Ovary (tissue), 7 donors: ENCODE measurements at regions not wholly inside any gene's neighbourhood (a gene's known extent, or its start where the extent isn't known, plus 50 kb on each side); places are given as distances from the start of the nearest gene placed in this dataset.

Experiments used
- DNase-seq, 5 donors: peaks; one replicate each; pipeline ENCODE4 v3.0.0-alpha.2; 2019 to 2020
- H3K27ac ChIP-seq, 2 donors: fragments of 200-600 bp; one replicate each; pipeline versions ENCODE4 v1.5.1 to v1.8.0; 2019 to 2022
- H3K27me3 ChIP-seq: fragments of 200-600 bp; one replicate; pipeline ENCODE4 v1.8.0; 2022
- H3K36me3 ChIP-seq: fragments of 200-600 bp; sonication (generic); one replicate; pipeline ENCODE4 v1.5.1; 2019
- H3K4me1 ChIP-seq: one replicate; pipeline ENCODE4 v1.8.1; 2013; ENCODE audit warnings: mild to moderate bottlenecking, moderate library complexity; ENCODE audit not compliant: insufficient read depth
- H3K4me3 ChIP-seq: fragments of 200-600 bp; sonication (generic); one replicate; pipeline ENCODE4 v1.5.1; 2017
- H3K9me3 ChIP-seq, 2 donors: fragments of 200-600 bp in 1 of 2; sonication (generic) in 1 of 2; one replicate each; pipeline versions ENCODE4 v1.5.1 to v1.8.1; 2013 to 2019; ENCODE audit warnings: mild to moderate bottlenecking in 1 of 2, moderate library complexity in 1 of 2
- EP300 ChIP-seq: sonication (generic); formaldehyde crosslinking; IDR thresholded peaks from one replicate; pipeline ENCODE4 v1.6.1; 2017; ENCODE audit warnings: antibody characterized with exemption
- POLR2A ChIP-seq: fragments of 450-650 bp; IDR thresholded peaks from one replicate; pipeline ENCODE4 v1.6.1; 2017; ENCODE audit warnings: antibody characterized with exemption, mild to moderate bottlenecking, moderate library complexity
- WGBS, 3 donors: extraction: QIAGEN DNeasy Blood & Tissue Kit in 1 of 3; methylation state at CpG; one replicate each; pipeline versions ENCODE4 v1.1.5 to v1.1.7; 2013 to 2017; 5-methylcytosine and 5-hydroxymethylcytosine counted together
- intact Hi-C, 4 donors: fragments of 100-400 bp; cut with DNase I; formaldehyde crosslinking; loops; one replicate each; pipeline versions ENCODE4 v1.11.0 to v1.15.1; 2022 to 2023
- TF ChIP-seq, protein P1 (sequence below), 3 donors: fragments of 450-650 bp in 2 of 3; fragments of 200-600 bp in 1 of 3; IDR thresholded peaks; one replicate each; pipeline versions ENCODE4 v1.5.1 to v1.8.0; 2016 to 2022; ENCODE audit warnings: antibody characterized with exemption in 3 of 3, mild to moderate bottlenecking in 1 of 3
- donor health status: DM: no; HTN: no; CAD: no; lungs with moderate emphysema.
- donor health status: DM: no; HTN: no; CAD: no.
- donor health status: Bipolar disorder and iron deficiency.
- donor health status: DM: no; HTN: no; CAD: no.
- donor health status: DM: yes; HTN: yes; CAD: no.

DNA sequence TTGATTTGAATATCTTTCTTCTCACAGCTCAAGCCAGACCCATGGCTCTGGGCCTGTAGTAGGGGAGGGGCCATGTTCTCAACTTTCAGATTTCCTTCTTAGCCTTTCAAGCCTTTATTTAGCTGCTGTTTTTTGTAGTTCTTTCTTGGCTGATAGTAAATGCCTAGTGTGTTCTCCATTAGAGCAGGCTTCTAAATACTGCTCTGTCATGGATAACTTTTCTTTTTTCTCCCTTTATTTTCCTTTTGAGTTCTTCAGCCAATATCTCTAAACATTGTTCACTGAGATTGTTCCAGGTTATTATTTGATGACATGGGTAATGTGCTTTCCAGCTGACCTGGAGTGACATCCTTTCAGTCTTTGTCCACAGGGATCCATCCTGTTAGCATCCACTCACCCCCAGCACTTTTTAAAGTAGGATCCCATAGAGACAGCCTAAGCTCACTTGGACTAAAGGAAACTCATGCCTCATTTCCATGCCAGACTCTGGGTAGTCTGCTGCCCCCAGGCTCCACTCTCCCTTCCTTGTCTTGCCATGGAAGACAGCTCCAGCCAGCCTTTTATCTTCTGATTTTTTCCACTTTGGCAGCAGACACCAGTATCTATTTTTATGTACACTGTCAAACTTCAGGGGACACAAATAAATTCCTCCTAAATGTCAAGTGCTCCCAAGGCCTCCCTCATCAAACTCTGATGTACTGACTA, 645.6 kb downstream of the RNF144B start:
- Histone ChIP-seq H3K9me3 (no peaks in the 10 kb centered on the region), H3K36me3 (no peaks in the 10 kb centered on the region), H3K4me3 (no peak overlapping the region), H3K27ac (no peak overlapping the region), H3K27me3 (no peaks in the 10 kb centered on the region), H3K4me1 (peaks cover 5% of the 10 kb centered on the region)
- no peak for DNase-seq
- intact Hi-C loops: no loop called here
- TF ChIP-seq EP300 (no peak), POLR2A (no peak)
- TF ChIP-seq, protein P1, sequence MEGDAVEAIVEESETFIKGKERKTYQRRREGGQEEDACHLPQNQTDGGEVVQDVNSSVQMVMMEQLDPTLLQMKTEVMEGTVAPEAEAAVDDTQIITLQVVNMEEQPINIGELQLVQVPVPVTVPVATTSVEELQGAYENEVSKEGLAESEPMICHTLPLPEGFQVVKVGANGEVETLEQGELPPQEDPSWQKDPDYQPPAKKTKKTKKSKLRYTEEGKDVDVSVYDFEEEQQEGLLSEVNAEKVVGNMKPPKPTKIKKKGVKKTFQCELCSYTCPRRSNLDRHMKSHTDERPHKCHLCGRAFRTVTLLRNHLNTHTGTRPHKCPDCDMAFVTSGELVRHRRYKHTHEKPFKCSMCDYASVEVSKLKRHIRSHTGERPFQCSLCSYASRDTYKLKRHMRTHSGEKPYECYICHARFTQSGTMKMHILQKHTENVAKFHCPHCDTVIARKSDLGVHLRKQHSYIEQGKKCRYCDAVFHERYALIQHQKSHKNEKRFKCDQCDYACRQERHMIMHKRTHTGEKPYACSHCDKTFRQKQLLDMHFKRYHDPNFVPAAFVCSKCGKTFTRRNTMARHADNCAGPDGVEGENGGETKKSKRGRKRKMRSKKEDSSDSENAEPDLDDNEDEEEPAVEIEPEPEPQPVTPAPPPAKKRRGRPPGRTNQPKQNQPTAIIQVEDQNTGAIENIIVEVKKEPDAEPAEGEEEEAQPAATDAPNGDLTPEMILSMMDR (IDR thresholded peaks at IDR 0.05): no peak

DNA sequence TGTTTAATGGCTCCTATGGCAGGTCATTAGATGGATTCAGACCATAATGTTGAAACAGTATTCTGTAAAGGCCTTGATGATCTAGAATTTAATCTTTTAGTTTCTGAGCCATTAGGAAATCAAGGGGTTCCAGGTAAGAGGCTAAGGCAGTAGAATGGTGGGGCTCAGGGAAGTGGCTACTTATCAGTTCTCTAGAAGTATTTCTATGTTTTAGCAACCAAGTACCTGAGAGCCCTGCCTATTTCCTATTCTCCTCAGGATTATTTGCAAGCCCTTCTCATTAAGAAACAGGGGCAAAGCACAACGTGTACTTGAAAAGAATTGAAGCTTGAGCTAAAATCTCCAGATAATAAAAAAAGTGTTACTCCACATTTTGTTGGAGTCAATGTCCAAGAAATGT, 646.5 kb downstream of the RNF144B start:
- H3K27me3 ChIP-seq: no peaks in the 10 kb centered on the region
- no peak overlapping the region for H3K4me3 ChIP-seq
- no peaks in the 10 kb centered on the region for H3K36me3 ChIP-seq
- no peaks in the 10 kb centered on the region for H3K9me3 ChIP-seq
- H3K27ac ChIP-seq: no peak overlapping the region
- TF ChIP-seq EP300: no peak
- TF ChIP-seq POLR2A: no peak
- TF ChIP-seq, protein P1 (IDR thresholded peaks at IDR 0.05): no peak
- H3K4me1 ChIP-seq: peaks cover 5% of the 10 kb centered on the region
- WGBS, 3 donors: 46 to 54% (median 52%) methylated on average over 1 of the region's 1 CpG
- DNase-seq: no peak
- intact Hi-C loops: no loop called here

DNA sequence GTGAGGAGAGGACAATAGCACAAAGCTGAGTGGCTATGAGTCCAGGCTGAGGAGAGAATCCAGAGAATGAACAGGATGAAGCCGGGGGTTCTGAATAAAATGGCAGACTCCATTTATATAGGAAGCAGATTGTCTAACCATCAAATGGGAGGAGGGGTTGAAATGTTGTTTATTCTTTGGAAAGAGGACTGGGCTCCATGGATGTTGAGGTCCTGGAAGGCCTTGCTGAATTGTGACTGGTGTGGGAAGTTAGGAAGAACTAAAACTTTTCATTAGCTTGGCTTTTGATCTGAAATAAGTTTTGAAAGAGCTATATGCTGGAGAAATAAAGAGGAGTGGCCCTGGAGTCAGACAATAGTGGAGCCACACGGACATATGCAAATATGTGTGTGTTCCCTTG, 647.8 kb downstream of the RNF144B start:
- Histone ChIP-seq H3K9me3 (no peaks in the 10 kb centered on the region), H3K4me3 (no peak overlapping the region), H3K4me1 (peaks cover 5% of the 10 kb centered on the region), H3K36me3 (no peaks in the 10 kb centered on the region), H3K27me3 (no peaks in the 10 kb centered on the region), H3K27ac (no peak overlapping the region)
- intact Hi-C loops: no loop called here
- no peak for DNase-seq
- 75 to 78% (median 77%) methylated on average over 2 of the region's 2 CpGs for WGBS, 3 donors
- TF ChIP-seq, protein P1 (IDR thresholded peaks at IDR 0.05): no peak
- TF ChIP-seq EP300 (no peak), POLR2A (no peak)

DNA sequence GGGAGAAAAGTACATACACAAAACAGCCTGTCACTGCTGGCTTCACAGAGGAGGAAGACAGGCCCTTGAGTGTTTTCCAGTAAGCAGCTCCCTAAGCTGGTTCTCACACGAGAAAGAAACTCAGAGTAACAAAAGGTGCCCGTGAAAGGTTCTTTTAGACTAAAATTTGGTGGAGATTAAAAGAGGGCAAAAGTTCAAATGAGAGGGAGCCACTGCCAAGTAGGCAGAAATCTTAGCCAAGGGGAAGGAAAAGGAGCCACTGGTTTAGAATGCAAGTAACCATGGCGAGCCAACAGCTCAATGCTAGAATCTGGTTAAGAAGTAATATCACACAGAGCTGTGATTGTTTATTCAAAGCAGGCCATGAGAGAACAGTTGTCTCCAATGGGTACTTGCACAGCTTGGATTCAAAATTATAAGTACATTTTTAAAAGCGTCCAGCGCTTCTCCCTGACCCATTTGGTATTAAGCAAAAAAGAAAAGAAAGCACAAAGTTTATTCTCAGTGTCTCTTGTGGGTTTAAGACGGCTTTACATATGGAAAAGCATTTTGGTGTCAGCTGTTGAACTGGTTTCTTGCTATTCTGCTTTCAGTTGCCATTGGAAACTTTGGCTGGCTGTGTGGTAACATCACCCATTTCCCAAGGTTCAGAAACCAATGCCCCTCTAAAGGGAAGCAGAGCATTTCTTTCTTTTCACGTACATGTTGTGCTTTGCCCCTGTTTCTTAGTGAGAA, 648.5 kb downstream of the RNF144B start:
- Histone ChIP-seq H3K4me1 (peaks cover 5% of the 10 kb centered on the region), H3K4me3 (no peak overlapping the region), H3K9me3 (no peaks in the 10 kb centered on the region), H3K27ac (no peak overlapping the region), H3K36me3 (no peaks in the 10 kb centered on the region), H3K27me3 (no peaks in the 10 kb centered on the region)
- intact Hi-C loops: no loop called here
- no peak for DNase-seq
- TF ChIP-seq, protein P1 (IDR thresholded peaks at IDR 0.05): no peak
- TF ChIP-seq POLR2A (no peak), EP300 (no peak)
- 58 to 69% (median 63%) methylated on average over 7 of the region's 7 CpGs for WGBS, 3 donors
